SK-N-SH treated with all-trans-retinoic acid at 6 μM for 48 hours (cell line): ENCODE measurements at regions not wholly inside any gene's neighbourhood (a gene's known extent, or its start where the extent isn't known, plus 50 kb on each side); places are given as distances from the start of the nearest gene placed in this dataset.
A peak's percentile ranks its signal among the peaks of the same experiment; 100 is the strongest.

Experiments
- ATAC-seq: fragments of 200-7000 bp; cut with Tn5 transposase; 3 replicates; pipeline ENCODE4 v1.9.1; 2020; ENCODE audit warnings: mild to moderate bottlenecking, moderate library complexity
- ARNTL ChIP-seq: fragments of 450-650 bp; formaldehyde crosslinking; IDR thresholded peaks from 2 replicates; pipeline ENCODE4 v1.5.0; 2020; ENCODE audit warnings: low read depth, mild to moderate bottlenecking, moderate library complexity, borderline replicate concordance
- BACH2 ChIP-seq: fragments of 250-450 bp; sonication (Bioruptor Pico); IDR thresholded peaks from 2 replicates; pipeline ENCODE4 v1.9.0; 2021; ENCODE audit warnings: mild to moderate bottlenecking, borderline replicate concordance
- CREB5 ChIP-seq: fragments of 250-450 bp; sonication (Bioruptor Pico); IDR thresholded peaks from 2 replicates; pipeline ENCODE4 v1.5.1; 2020; ENCODE audit warnings: low read depth, mild to moderate bottlenecking, moderate library complexity
- CSDC2 ChIP-seq: fragments of 250-450 bp; sonication (Bioruptor Pico); IDR thresholded peaks from 2 replicates; pipeline ENCODE4 v1.5.0; 2020; ENCODE audit warnings: mild to moderate bottlenecking, moderate library complexity
- CSRNP3 ChIP-seq: fragments of 250-450 bp; sonication (Bioruptor Pico); IDR thresholded peaks from 2 replicates; pipeline ENCODE4 v1.5.1; 2021; ENCODE audit warnings: mild to moderate bottlenecking, moderate library complexity
- ESRRG ChIP-seq: fragments of 250-450 bp; sonication (Bioruptor Pico); IDR thresholded peaks from 2 replicates; pipeline ENCODE4 v1.6.1; 2021; ENCODE audit warnings: mild to moderate bottlenecking
- GLIS3 ChIP-seq: fragments of 250-450 bp; sonication (Bioruptor Pico); IDR thresholded peaks from 2 replicates; pipeline ENCODE4 v1.5.0; 2020; ENCODE audit warnings: mild to moderate bottlenecking, moderate library complexity
- ISL1 ChIP-seq: fragments of 250-450 bp; sonication (Bioruptor Pico); IDR thresholded peaks from 2 replicates; pipeline ENCODE4 v2.1.2; 2022; ENCODE audit warnings: mild to moderate bottlenecking, moderate library complexity
- OSR1 ChIP-seq: fragments of 250-450 bp; sonication (Bioruptor Pico); IDR thresholded peaks from 2 replicates; pipeline ENCODE4 v1.8.0; 2022; ENCODE audit warnings: moderate library complexity, mild to moderate bottlenecking, inconsistent platforms
- PATZ1 ChIP-seq: fragments of 250-450 bp; sonication (Bioruptor Pico); IDR thresholded peaks from 2 replicates; pipeline ENCODE4 v1.8.0; 2020; ENCODE audit warnings: mild to moderate bottlenecking, moderate library complexity, borderline replicate concordance
- POU6F1 ChIP-seq: fragments of 250-450 bp; sonication (Bioruptor Pico); IDR thresholded peaks from 2 replicates; pipeline ENCODE4 v1.8.0; 2021; ENCODE audit warnings: low read depth, mild to moderate bottlenecking, moderate library complexity, borderline replicate concordance
- PPARA ChIP-seq: fragments of 250-450 bp; sonication (Bioruptor Pico); IDR thresholded peaks from 2 replicates; pipeline ENCODE4 v1.5.0; 2020; ENCODE audit warnings: mild to moderate bottlenecking, borderline replicate concordance
- RARB ChIP-seq: fragments of 250-450 bp; sonication (Bioruptor Pico); IDR thresholded peaks from 2 replicates; pipeline ENCODE4 v1.8.0; 2021; ENCODE audit warnings: mild to moderate bottlenecking, moderate library complexity
- SNAI2 ChIP-seq: fragments of 250-450 bp; sonication (Bioruptor Pico); IDR thresholded peaks from 2 replicates; pipeline ENCODE4 v1.5.0; 2020; ENCODE audit warnings: mild to moderate bottlenecking, moderate library complexity
- TCF4 ChIP-seq: fragments of 250-450 bp; sonication (Bioruptor Pico); IDR thresholded peaks from 2 replicates; pipeline ENCODE4 v1.8.0; 2021; ENCODE audit warnings: mild to moderate bottlenecking, moderate library complexity, borderline replicate concordance
- TOX ChIP-seq: fragments of 250-450 bp; sonication (Bioruptor Pico); IDR thresholded peaks from 2 replicates; pipeline ENCODE4 v1.8.0; 2021; ENCODE audit warnings: mild to moderate bottlenecking, moderate library complexity, borderline replicate concordance
- TSHZ2 ChIP-seq: fragments of 250-450 bp; sonication (Bioruptor Pico); IDR thresholded peaks from 2 replicates; pipeline ENCODE4 v1.5.0; 2020; ENCODE audit warnings: mild to moderate bottlenecking, moderate library complexity
- ZC3H10 ChIP-seq: fragments of 250-450 bp; sonication (Bioruptor Pico); IDR thresholded peaks from 2 replicates; pipeline ENCODE4 v1.5.1; 2021; ENCODE audit warnings: mild to moderate bottlenecking, moderate library complexity
- ZFP3 ChIP-seq: fragments of 250-450 bp; sonication (Bioruptor Pico); IDR thresholded peaks from 2 replicates; pipeline ENCODE4 v1.5.0; 2020; ENCODE audit warnings: mild to moderate bottlenecking, moderate library complexity
- ZFP30 ChIP-seq: fragments of 450-650 bp; formaldehyde crosslinking; IDR thresholded peaks from 2 replicates; pipeline ENCODE4 v1.5.0; 2022; ENCODE audit warnings: mild to moderate bottlenecking, moderate library complexity
- ZNF8 ChIP-seq: fragments of 450-650 bp; formaldehyde crosslinking; IDR thresholded peaks from 2 replicates; pipeline ENCODE4 v1.5.0; 2020; ENCODE audit warnings: mild to moderate bottlenecking, moderate library complexity

- ATAC-seq: no peak
- TF ChIP-seq ZFP3 (CRISPR knock-in tag) (no peak), ZNF8 (no peak), OSR1 (no peak), TOX (no peak), ISL1 (CRISPR knock-in tag) (no peak), ARNTL (no peak), SNAI2 (CRISPR knock-in tag) (no peak), ZFP30 (CRISPR knock-in tag) (no peak), CSRNP3 (CRISPR knock-in tag) (no peak), ZC3H10 (CRISPR knock-in tag) (no peak), GLIS3 (no peak), POU6F1 (CRISPR knock-in tag) (no peak), CREB5 (no peak), ESRRG (CRISPR knock-in tag) (no peak), TCF4 (CRISPR knock-in tag) (no peak), CSDC2 (CRISPR knock-in tag) (no peak), PPARA (CRISPR knock-in tag) (no peak)
- TF ChIP-seq, all 23 proteins: peak for 0
These were observed 296.6 kb upstream of the CDH11 start for GRCh38 chr16:65418435-65418834.

- no peak for TF ChIP-seq CSRNP3 (CRISPR knock-in tag)
- no peak for TF ChIP-seq CSDC2 (CRISPR knock-in tag)
- TF ChIP-seq SNAI2 (CRISPR knock-in tag): no peak
- no peak for TF ChIP-seq RARB (CRISPR knock-in tag)
- TF ChIP-seq OSR1: no peak
- 0 out of 2 replicates have a peak, but pooled peaks have one; percentile 35 for TF ChIP-seq PATZ1 (CRISPR knock-in tag)
- TF ChIP-seq, all 23 proteins: peak for 1
- ATAC-seq: peak; percentile 69
These were observed 293.6 kb upstream of the CDH11 start for GRCh38 chr16:65415460-65415859.

- peak; percentile 85 for ATAC-seq
- TF ChIP-seq ISL1 (CRISPR knock-in tag) (peak; percentile 91), BACH2 (CRISPR knock-in tag) (no peak), TCF4 (CRISPR knock-in tag) (peak; percentile 92), PATZ1 (CRISPR knock-in tag) (peak; percentile 54), PPARA (CRISPR knock-in tag) (no peak), CSDC2 (CRISPR knock-in tag) (no peak), TSHZ2 (CRISPR knock-in tag) (peak; percentile 73; the same call in 1 of the 2 replicates), RARB (CRISPR knock-in tag) (0 out of 2 replicates have a peak, but pooled peaks have one; percentile 10), TOX (peak; percentile 66; the same call in 1 of the 2 replicates), ZNF8 (0 out of 2 replicates have a peak, but pooled peaks have one; percentile 37), CREB5 (peak; percentile 90), ZFP3 (CRISPR knock-in tag) (peak; percentile 12; the same call in 1 of the 2 replicates), ZC3H10 (CRISPR knock-in tag) (peak; percentile 78)
- TF ChIP-seq, all 23 proteins: peak for 10
These were observed 292.6 kb upstream of the CDH11 start for GRCh38 chr16:65414284-65414984.
